Mucosa of descending colon (tissue), 3 donors: ENCODE measurements at regions not wholly inside any gene's neighbourhood (a gene's known extent, or its start where the extent isn't known, plus 50 kb on each side); places are given as distances from the start of the nearest gene placed in this dataset.

Experiments used
- ATAC-seq: fragments of 200-7000 bp; cut with Tn5 transposase; one replicate; pipeline ENCODE4 v1.9.1; 2020; ENCODE audit warnings: mild to moderate bottlenecking, moderate library complexity
- DNase-seq, 3 donors: peaks; one replicate each; pipeline ENCODE4 v3.0.0-alpha.2; 2020
- H3K36me3 ChIP-seq: fragments of 200-600 bp; one replicate; pipeline ENCODE4 v1.8.0; 2021; ENCODE audit warnings: low read depth, mild to moderate bottlenecking
- H3K4me1 ChIP-seq: fragments of 200-600 bp; one replicate; pipeline ENCODE4 v1.8.0; 2021; ENCODE audit warnings: low read depth, mild to moderate bottlenecking
- H3K4me3 ChIP-seq: fragments of 200-600 bp; one replicate; pipeline ENCODE4 v1.8.0; 2021; ENCODE audit warnings: mild to moderate bottlenecking
- H3K9me3 ChIP-seq: fragments of 200-600 bp; one replicate; pipeline ENCODE4 v1.8.0; 2021; ENCODE audit warnings: mild to moderate bottlenecking
- CTCF ChIP-seq: fragments of 200-600 bp; IDR thresholded peaks from one replicate; pipeline ENCODE4 v1.8.0; 2022; ENCODE audit warnings: antibody characterized with exemption, mild to moderate bottlenecking
- intact Hi-C, 2 donors: fragments of 100-400 bp; cut with DNase I in 1 of 2; cut with micrococcal nuclease in 1 of 2; formaldehyde crosslinking; loops; one replicate each; pipeline versions ENCODE4 v1.11.0 to v1.11.1; 2022; cut with DNase I, micrococcal nuclease
- donor health status: DM: no; HTN: no; CAD: no; lungs with moderate emphysema.
- donor health status: DM: no; HTN: no; CAD: no.
- donor health status: DM: no; HTN: yes; CAD: no.

GRCh38 chr11:80916173-80916798 lies 1475.5 kb upstream of the TENM4 start:
- intact Hi-C loops: no loop called here
- no peaks in the 10 kb centered on the region for H3K36me3 ChIP-seq
- H3K4me1 ChIP-seq: no peaks in the 10 kb centered on the region
- H3K4me3 ChIP-seq: no peak overlapping the region
- no peak for TF ChIP-seq CTCF
- ATAC-seq (no peak), DNase-seq (no peak)
- no peaks in the 10 kb centered on the region for H3K9me3 ChIP-seq

- H3K4me3 ChIP-seq: no peak overlapping the region
- intact Hi-C loops: no loop called here
- H3K36me3 ChIP-seq: no peaks in the 10 kb centered on the region
- ATAC-seq: no peak
- no peaks in the 10 kb centered on the region for H3K4me1 ChIP-seq
- no peak for DNase-seq
- no peaks in the 10 kb centered on the region for H3K9me3 ChIP-seq
- TF ChIP-seq CTCF: no peak
Observed at GRCh38 chr11:80914311-80914710, 1473.5 kb upstream of the TENM4 start.

GRCh38 chr11:80911666-80912065 lies 1470.8 kb upstream of the TENM4 start:
- H3K4me3 ChIP-seq: no peak overlapping the region
- no peaks in the 10 kb centered on the region for H3K9me3 ChIP-seq
- ATAC-seq (no peak), DNase-seq (no peak)
- no peaks in the 10 kb centered on the region for H3K36me3 ChIP-seq
- intact Hi-C loops: no loop called here
- H3K4me1 ChIP-seq: no peaks in the 10 kb centered on the region
- no peak for TF ChIP-seq CTCF

- Histone ChIP-seq H3K4me1 (no peaks in the 10 kb centered on the region), H3K4me3 (no peak overlapping the region), H3K9me3 (no peaks in the 10 kb centered on the region), H3K36me3 (no peaks in the 10 kb centered on the region)
- no peak for TF ChIP-seq CTCF
- ATAC-seq (peak; percentile 43), DNase-seq (no peak)
- intact Hi-C loops: no loop called here
Observed at GRCh38 chr11:80900265-80900664, 1459.4 kb upstream of the TENM4 start.

GRCh38 chr11:80899381-80899780 lies 1458.6 kb upstream of the TENM4 start:
- no peak overlapping the region for H3K4me3 ChIP-seq
- H3K9me3 ChIP-seq: no peaks in the 10 kb centered on the region
- DNase-seq (no peak), ATAC-seq (peak; percentile 40)
- no peaks in the 10 kb centered on the region for H3K36me3 ChIP-seq
- H3K4me1 ChIP-seq: no peaks in the 10 kb centered on the region
- TF ChIP-seq CTCF: no peak
- intact Hi-C loops: no loop called here

- H3K36me3 ChIP-seq: no peaks in the 10 kb centered on the region
- DNase-seq (no peak), ATAC-seq (no peak)
- intact Hi-C loops: no loop called here
- no peak overlapping the region for H3K4me3 ChIP-seq
- no peak for TF ChIP-seq CTCF
- H3K4me1 ChIP-seq: no peaks in the 10 kb centered on the region
- H3K9me3 ChIP-seq: no peaks in the 10 kb centered on the region
Observed at GRCh38 chr11:80898910-80899309, 1458.1 kb upstream of the TENM4 start.
